ENCODE measurements at regions not wholly inside any gene's neighbourhood (a gene's known extent, or its start where the extent isn't known, plus 50 kb on each side); places are given as distances from the start of the nearest gene placed in this dataset.

- no peak for DNase-seq (ENCODE audit: low spot score)
Measured at GRCh38 chrX:113728937-113729336, 854.9 kb upstream of the HTR2C start.

GRCh38 chrX:113726898-113727297 lies 857.0 kb upstream of the HTR2C start:
- DNase-seq (ENCODE audit: low spot score) = no peak

- no peak for DNase-seq (ENCODE audit: low spot score)
Measured at GRCh38 chrX:113726466-113726865, 857.4 kb upstream of the HTR2C start.

DNA sequence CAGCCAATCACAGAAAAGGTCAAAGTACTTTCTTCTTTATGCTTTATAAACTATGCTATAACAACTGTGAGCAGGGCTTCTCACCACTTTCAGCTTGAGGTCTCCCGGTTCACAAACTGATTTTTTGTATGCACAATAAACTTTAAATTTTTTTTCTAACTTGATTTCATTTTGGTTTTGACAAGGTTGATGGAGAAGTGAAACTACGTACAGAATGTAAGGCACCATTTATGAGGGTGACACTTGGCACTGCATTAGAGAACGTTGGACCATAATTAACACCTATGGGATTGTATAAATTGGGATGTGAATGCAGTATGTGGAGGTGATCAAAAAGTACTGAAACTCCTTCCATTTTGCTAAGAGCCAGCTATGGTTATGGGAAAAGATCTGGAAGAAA lies 857.9 kb upstream of the HTR2C start:
- DNase-seq (ENCODE audit: low spot score) = no peak

DNA sequence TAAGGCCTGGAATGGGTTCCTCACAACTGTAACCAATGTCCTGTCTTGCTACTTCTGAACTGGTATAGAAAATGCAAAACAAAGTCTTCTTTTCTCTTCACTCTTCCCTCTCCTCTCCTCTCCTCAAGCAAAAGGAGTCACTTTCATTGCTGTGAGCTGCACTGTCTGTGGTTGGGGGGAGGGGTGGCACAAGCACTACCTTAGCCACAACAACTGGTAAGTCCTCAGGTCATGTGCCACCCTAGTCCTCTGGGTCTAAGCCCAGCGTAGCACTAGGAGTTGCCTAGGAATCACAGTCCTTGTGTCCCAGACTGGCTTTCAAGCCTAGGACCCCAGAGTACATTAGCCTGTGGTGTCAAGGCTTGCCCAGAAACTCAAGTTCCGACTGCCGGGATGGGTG lies 859.3 kb upstream of the AMOT start:
- no peak for DNase-seq (ENCODE audit: low spot score)

- DNase-seq (ENCODE audit: low spot score) = no peak
Measured at GRCh38 chrX:113675278-113675677, 834.6 kb upstream of the AMOT start.

DNA sequence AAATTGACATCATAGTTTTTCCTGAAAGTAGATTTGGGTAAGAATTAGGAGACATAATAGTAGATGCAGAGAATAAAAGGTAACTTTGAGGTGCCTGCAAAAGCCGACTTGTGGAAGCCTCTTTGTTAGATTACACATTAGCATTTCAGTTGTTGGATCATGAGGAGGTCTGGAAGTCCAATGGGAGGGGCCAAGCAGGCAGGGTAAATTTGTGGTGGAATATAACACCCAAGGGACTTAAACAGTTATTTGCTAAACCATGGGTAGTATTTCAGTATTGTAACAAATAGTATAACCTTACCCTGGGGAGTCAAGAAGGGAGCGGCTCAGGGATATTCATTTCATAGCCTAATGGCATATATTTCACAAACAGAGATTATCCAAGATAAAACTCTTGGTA lies 810.7 kb upstream of the AMOT start:
- no peak for DNase-seq (ENCODE audit: low spot score)

- no peak for DNase-seq (ENCODE audit: low spot score)
Measured at GRCh38 chrX:113644426-113644825, 803.8 kb upstream of the AMOT start.

DNA sequence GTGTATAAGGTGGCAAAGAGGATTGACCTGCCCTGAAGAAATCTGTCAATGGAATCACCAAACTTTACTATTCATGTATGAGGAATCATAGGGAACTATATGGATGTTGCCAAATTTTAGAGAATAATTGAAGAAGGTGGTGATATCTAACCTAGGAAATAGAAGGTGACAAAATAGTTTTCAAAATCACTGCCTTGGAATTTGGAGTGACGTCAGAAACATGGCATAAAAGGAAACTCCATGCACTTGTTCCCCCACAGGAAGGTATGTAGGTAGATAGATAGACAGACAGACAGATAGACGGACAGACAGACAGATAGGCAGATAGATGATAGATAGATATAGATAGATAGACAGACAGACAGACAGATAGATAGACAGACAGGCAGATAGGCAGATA lies 793.9 kb upstream of the AMOT start:
- no peak for DNase-seq (ENCODE audit: low spot score)

- DNase-seq (ENCODE audit: low spot score) = no peak
Measured at GRCh38 chrX:113629326-113629725, 788.7 kb upstream of the AMOT start.

- DNase-seq (ENCODE audit: low spot score) = no peak
Measured at GRCh38 chrX:113594123-113594841, 753.7 kb upstream of the AMOT start.

- no peak for DNase-seq (ENCODE audit: low spot score)
Measured at GRCh38 chrX:113586281-113586898, 745.8 kb upstream of the AMOT start.

- DNase-seq (ENCODE audit: low spot score) = no peak
Measured at GRCh38 chrX:113580486-113580885, 739.9 kb upstream of the AMOT start.

DNA sequence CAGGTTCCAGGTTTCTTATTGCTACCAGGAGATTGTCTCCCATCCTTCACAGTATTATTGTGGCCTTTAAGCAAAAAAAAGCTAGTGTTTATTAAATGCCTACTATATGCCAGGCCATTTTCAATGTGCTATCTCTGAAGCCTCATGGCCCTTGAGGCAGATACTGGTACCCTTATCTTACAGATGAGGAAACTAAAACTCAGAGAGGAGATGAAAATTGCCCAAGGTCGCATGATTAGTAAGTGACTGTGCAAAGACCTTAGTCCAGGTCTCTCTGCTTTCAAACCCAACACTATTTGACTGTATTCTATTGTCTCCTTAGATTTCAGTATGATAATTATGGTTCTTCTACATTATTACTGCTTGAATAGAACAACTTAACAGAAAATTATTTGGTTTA lies 717.9 kb upstream of the AMOT start:
- no peak for DNase-seq (ENCODE audit: low spot score)

GRCh38 chrX:113551919-113552318 lies 711.3 kb upstream of the AMOT start:
- no peak for DNase-seq (ENCODE audit: low spot score)

GRCh38 chrX:113548308-113549015 lies 707.8 kb upstream of the AMOT start:
- DNase-seq (ENCODE audit: low spot score) = no peak

DNA sequence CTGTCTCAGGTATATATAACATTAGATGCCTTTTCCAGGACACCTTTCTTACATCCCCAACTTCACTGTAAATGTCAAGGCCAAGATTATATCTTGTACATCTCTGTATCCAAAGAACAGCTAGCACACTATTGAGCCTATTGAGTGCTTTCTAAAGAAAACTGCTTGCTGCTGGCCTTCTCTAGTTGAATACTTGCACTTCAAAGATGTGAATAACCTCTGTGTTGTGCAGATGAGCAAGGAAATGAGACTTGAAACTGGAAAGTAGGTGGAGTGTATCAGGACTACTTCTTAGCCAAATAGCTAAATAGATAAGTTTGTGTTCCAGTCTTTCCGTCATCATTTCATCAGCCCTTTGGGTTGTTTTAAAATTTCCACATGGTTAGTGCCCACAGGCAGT lies 704.4 kb upstream of the AMOT start:
- DNase-seq (ENCODE audit: low spot score) = no peak

GRCh38 chrX:113539599-113540356 lies 699.1 kb upstream of the AMOT start:
- DNase-seq (ENCODE audit: low spot score) = no peak

GRCh38 chrX:113529426-113530013 lies 688.9 kb upstream of the AMOT start:
- no peak for DNase-seq (ENCODE audit: low spot score)

GRCh38 chrX:113522814-113523213 lies 682.2 kb upstream of the AMOT start:
- DNase-seq (ENCODE audit: low spot score) = no peak

DNA sequence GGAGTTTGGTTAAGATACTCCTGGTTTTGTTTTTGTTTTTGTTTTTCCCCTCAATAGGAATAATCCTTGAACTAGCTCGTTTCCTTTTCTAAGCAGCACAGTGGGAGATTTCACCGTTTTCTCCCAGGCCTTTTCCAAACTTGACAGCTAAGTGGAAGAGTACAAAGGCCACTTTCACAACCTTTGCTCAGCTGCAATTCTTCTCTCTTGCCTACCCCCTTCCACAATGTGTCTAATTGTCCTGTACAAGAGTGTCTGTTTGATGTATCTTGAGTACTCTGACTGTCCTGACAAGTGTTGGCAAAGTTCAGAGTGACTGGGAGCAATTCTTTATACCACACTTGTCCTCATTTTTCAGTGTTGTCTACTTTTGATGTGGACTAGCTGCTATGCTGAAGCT lies 674.3 kb upstream of the AMOT start:
- no peak for DNase-seq (ENCODE audit: low spot score)

DNA sequence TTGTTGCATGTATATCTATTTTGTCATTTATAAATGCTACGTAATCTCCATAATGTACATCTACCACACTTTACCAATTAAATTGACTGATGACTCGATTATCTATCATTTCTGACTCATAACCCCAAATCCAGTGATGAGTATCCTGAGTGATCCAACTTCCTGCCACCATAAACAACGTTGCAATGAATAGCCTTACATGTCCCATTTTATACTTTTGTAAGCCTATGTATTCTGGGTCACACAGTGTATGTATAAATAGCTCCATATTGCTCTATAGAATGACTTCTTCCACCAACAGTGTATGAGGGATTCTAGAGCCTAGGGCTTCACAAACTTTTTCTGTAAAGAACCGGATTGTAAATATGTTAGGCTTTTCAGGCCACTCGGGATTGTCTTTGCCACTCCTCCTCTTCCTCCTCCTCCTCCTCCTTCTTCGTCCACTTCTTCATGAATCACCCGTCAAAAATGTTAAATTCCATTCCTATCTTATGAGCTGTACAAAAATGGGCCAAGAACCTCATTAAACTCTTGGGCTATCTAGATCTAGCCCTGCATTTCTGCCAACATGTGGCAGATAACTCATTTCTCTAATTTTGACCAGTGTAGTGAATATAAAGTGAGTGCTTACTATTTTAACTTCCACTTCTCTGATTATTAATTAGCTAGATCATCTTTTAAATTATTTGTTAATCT lies 672.2 kb upstream of the AMOT start:
- DNase-seq (ENCODE audit: low spot score) = no peak
